GM23248 (cell line): ENCODE measurements at regions not wholly inside any gene's neighbourhood (a gene's known extent, or its start where the extent isn't known, plus 50 kb on each side); places are given as distances from the start of the nearest gene placed in this dataset.

ENCODE experiments used
- DNase-seq: peaks from one replicate; pipeline ENCODE4 v3.0.0-alpha.2; 2015
- H2AFZ ChIP-seq: fragments of 200-600 bp; sonication (generic); 2 replicates; pipeline ENCODE4 v1.6.1; 2016; ENCODE audit warnings: antibody characterized with exemption
- H3F3A ChIP-seq: fragments of 200-600 bp; sonication (generic); 2 replicates; pipeline ENCODE4 v1.6.1; 2016; ENCODE audit warnings: mild to moderate bottlenecking, antibody characterized with exemption, mixed run types; ENCODE audit not compliant: insufficient read depth
- H3K27ac ChIP-seq: fragments of 200-600 bp; sonication (generic); 2 replicates; pipeline ENCODE4 v1.5.1; 2016; ENCODE audit warnings: mild to moderate bottlenecking
- H3K27me3 ChIP-seq: fragments of 200-600 bp; sonication (generic); replicated peaks from 2 replicates; pipeline ENCODE4 v1.6.1; 2016; ENCODE audit warnings: mild to moderate bottlenecking; ENCODE audit not compliant: insufficient read depth
- H3K36me3 ChIP-seq: fragments of 200-600 bp; sonication (generic); 2 replicates; pipeline ENCODE4 v1.6.1; 2016; ENCODE audit warnings: low read depth, mild to moderate bottlenecking
- H3K4me1 ChIP-seq: fragments of 200-600 bp; sonication (generic); 2 replicates; pipeline ENCODE4 v1.6.1; 2016; ENCODE audit warnings: mild to moderate bottlenecking; ENCODE audit not compliant: insufficient read depth
- H3K4me2 ChIP-seq: fragments of 200-600 bp; sonication (generic); one replicate; pipeline ENCODE4 v1.6.1; 2016; ENCODE audit warnings: mild to moderate bottlenecking; ENCODE audit not compliant: unreplicated experiment
- H3K4me3 ChIP-seq: fragments of 200-600 bp; sonication (generic); 2 replicates; pipeline ENCODE4 v1.5.1; 2016; ENCODE audit warnings: mild to moderate bottlenecking
- H3K79me2 ChIP-seq: fragments of 200-600 bp; sonication (generic); 2 replicates; pipeline ENCODE4 v1.6.1; 2016; ENCODE audit warnings: mild to moderate bottlenecking; ENCODE audit not compliant: insufficient read depth
- H3K9ac ChIP-seq: fragments of 200-600 bp; sonication (generic); 2 replicates; pipeline ENCODE4 v1.6.1; 2016; ENCODE audit warnings: mild to moderate bottlenecking
- H3K9me2 ChIP-seq: fragments of 200-600 bp; sonication (generic); 2 replicates; pipeline ENCODE4 v1.6.1; 2016; ENCODE audit warnings: mixed run types, mild to moderate bottlenecking, moderate library complexity; ENCODE audit not compliant: insufficient read depth
- H3K9me3 ChIP-seq: fragments of 200-600 bp; sonication (generic); one replicate; pipeline ENCODE4 v1.6.1; 2017; ENCODE audit warnings: low read depth
- H4K20me1 ChIP-seq: fragments of 200-600 bp; sonication (generic); 2 replicates; pipeline ENCODE4 v1.6.0; 2016; ENCODE audit not compliant: insufficient read depth
- EZH2 ChIP-seq: fragments of 200-600 bp; sonication (generic); IDR thresholded peaks from 2 replicates; pipeline ENCODE4 v1.6.1; 2018; ENCODE audit warnings: antibody characterized with exemption, mild to moderate bottlenecking; ENCODE audit not compliant: insufficient read depth, poor library complexity, severe bottlenecking
- EZH2phosphoT487 ChIP-seq: fragments of 200-600 bp; sonication (generic); IDR thresholded peaks from 2 replicates; pipeline ENCODE4 v1.6.1; 2018; ENCODE audit warnings: antibody characterized with exemption, moderate library complexity, mild to moderate bottlenecking, low read depth; ENCODE audit not compliant: insufficient read depth
- WGBS, 2 experiments: methylation state at CpG; one replicate each; pipeline ENCODE4 v1.1.6; 2015 to 2017; ENCODE audit warnings: low lambda C conversion rate in 2 of 2, low coverage in 1 of 2; ENCODE audit errors: missing lambda C conversion rate in 2 of 2; 5-methylcytosine and 5-hydroxymethylcytosine counted together
- in situ Hi-C: fragments of 300-500 bp; cut with MboI; formaldehyde crosslinking; loops from 2 replicates; pipeline ENCODE4 v1.15.0; 2020

- 56 to 64% methylated on average over 11 of the region's 11 CpGs for WGBS, 2 experiments
- no peak overlapping the region for H3K4me3 ChIP-seq
- TF ChIP-seq EZH2phosphoT487, result no peak
- TF ChIP-seq EZH2, result no peak
- no peak for DNase-seq
- H3K4me1 ChIP-seq, result no peaks in the 10 kb centered on the region
- H3K9me3 ChIP-seq, result no peaks in the 10 kb centered on the region
- H2AFZ ChIP-seq, result no peak overlapping the region
- H4K20me1 ChIP-seq, result no peaks in the 10 kb centered on the region
- no peak overlapping the region for H3K4me2 ChIP-seq
- in situ Hi-C loops, result no loop called here
- H3K79me2 ChIP-seq, result no peaks in the 10 kb centered on the region
- no peaks in the 10 kb centered on the region for H3K27me3 ChIP-seq
- H3F3A ChIP-seq, result no peaks in the 10 kb centered on the region
- H3K36me3 ChIP-seq, result no peaks in the 10 kb centered on the region
- H3K9ac ChIP-seq, result no peak overlapping the region
- H3K9me2 ChIP-seq, result no peaks in the 10 kb centered on the region
- no peak overlapping the region for H3K27ac ChIP-seq
These were observed 567.4 kb upstream of the CNTN5 start for GRCh38 chr11:98453378-98453777.

- Histone ChIP-seq H3K4me3 (no peak overlapping the region), H3K9me3 (no peaks in the 10 kb centered on the region), H2AFZ (no peak overlapping the region), H3F3A (no peaks in the 10 kb centered on the region), H3K27ac (no peak overlapping the region), H3K36me3 (no peaks in the 10 kb centered on the region), H3K9ac (no peak overlapping the region), H3K9me2 (no peaks in the 10 kb centered on the region), H3K4me1 (no peaks in the 10 kb centered on the region), H4K20me1 (no peaks in the 10 kb centered on the region), H3K79me2 (no peaks in the 10 kb centered on the region), H3K27me3 (no peaks in the 10 kb centered on the region), H3K4me2 (no peak overlapping the region)
- DNase-seq, result no peak
- WGBS, 2 experiments, result 18 to 19% methylated on average over 13 to 14 of the region's 14 CpGs
- TF ChIP-seq EZH2phosphoT487 (no peak), EZH2 (no peak)
- in situ Hi-C loops, result no loop called here
These were observed 565.0 kb upstream of the CNTN5 start for GRCh38 chr11:98455500-98456307.

GRCh38 chr11:98456308-98456680 lies 564.5 kb upstream of the CNTN5 start:
- 33 to 45% methylated on average over 5 of the region's 5 CpGs for WGBS, 2 experiments
- H4K20me1 ChIP-seq, result no peaks in the 10 kb centered on the region
- no peak overlapping the region for H3K27ac ChIP-seq
- H3K79me2 ChIP-seq, result no peaks in the 10 kb centered on the region
- H3K4me1 ChIP-seq, result no peaks in the 10 kb centered on the region
- H3K36me3 ChIP-seq, result no peaks in the 10 kb centered on the region
- no peaks in the 10 kb centered on the region for H3F3A ChIP-seq
- no peak overlapping the region for H3K4me3 ChIP-seq
- in situ Hi-C loops, result no loop called here
- no peak for TF ChIP-seq EZH2phosphoT487
- TF ChIP-seq EZH2, result no peak
- no peaks in the 10 kb centered on the region for H3K9me2 ChIP-seq
- H3K4me2 ChIP-seq, result no peak overlapping the region
- no peaks in the 10 kb centered on the region for H3K9me3 ChIP-seq
- no peaks in the 10 kb centered on the region for H3K27me3 ChIP-seq
- H3K9ac ChIP-seq, result no peak overlapping the region
- no peak overlapping the region for H2AFZ ChIP-seq
- DNase-seq, result no peak

- no peaks in the 10 kb centered on the region for H3K36me3 ChIP-seq
- H3K27ac ChIP-seq, result no peak overlapping the region
- H3K27me3 ChIP-seq, result no peaks in the 10 kb centered on the region
- no peak overlapping the region for H3K9ac ChIP-seq
- H2AFZ ChIP-seq, result no peak overlapping the region
- no peaks in the 10 kb centered on the region for H3K79me2 ChIP-seq
- 13 to 15% methylated on average over 2 of the region's 2 CpGs for WGBS, 2 experiments
- DNase-seq, result no peak
- H4K20me1 ChIP-seq, result no peaks in the 10 kb centered on the region
- in situ Hi-C loops, result no loop called here
- H3F3A ChIP-seq, result no peaks in the 10 kb centered on the region
- no peaks in the 10 kb centered on the region for H3K4me1 ChIP-seq
- no peak overlapping the region for H3K4me3 ChIP-seq
- TF ChIP-seq EZH2phosphoT487, result no peak
- H3K9me2 ChIP-seq, result no peaks in the 10 kb centered on the region
- no peaks in the 10 kb centered on the region for H3K9me3 ChIP-seq
- no peak overlapping the region for H3K4me2 ChIP-seq
These were observed 525.7 kb upstream of the CNTN5 start for GRCh38 chr11:98495016-98495415.

- Histone ChIP-seq H3K9ac (no peak overlapping the region), H3F3A (no peaks in the 10 kb centered on the region), H2AFZ (no peak overlapping the region), H3K4me2 (no peak overlapping the region), H3K27ac (no peak overlapping the region), H3K36me3 (no peaks in the 10 kb centered on the region), H3K27me3 (no peaks in the 10 kb centered on the region), H4K20me1 (no peaks in the 10 kb centered on the region), H3K79me2 (no peaks in the 10 kb centered on the region), H3K4me1 (no peaks in the 10 kb centered on the region), H3K9me3 (no peaks in the 10 kb centered on the region), H3K4me3 (no peak overlapping the region), H3K9me2 (no peaks in the 10 kb centered on the region)
- no peak for TF ChIP-seq EZH2phosphoT487
- no peak for TF ChIP-seq EZH2
- in situ Hi-C loops, result no loop called here
- no peak for DNase-seq
- 5% methylated on average over 5 of the region's 5 CpGs for WGBS, 2 experiments
These were observed 525.1 kb upstream of the CNTN5 start for GRCh38 chr11:98495601-98496000.
